ENCODE measurements at regions not wholly inside any gene's neighbourhood (a gene's known extent, or its start where the extent isn't known, plus 50 kb on each side); places are given as distances from the start of the nearest gene placed in this dataset.

GRCh38 chr2:43129676-43130547 is 96.5 kb downstream of the ZFP36L2 start:
- intact Hi-C loops (cut with micrococcal nuclease) = loop anchor here (2.0 to 10.0 kb wide), 4 partner anchors 155 to 413 kb away; no protein-coding TSS in a partner anchor

GRCh38 chr2:43128559-43128955 is 97.8 kb downstream of the ZFP36L2 start:
- intact Hi-C loops (cut with micrococcal nuclease) = loop anchor here (10.0 kb wide), 2 partner anchors 154 to 184 kb away; no protein-coding TSS in a partner anchor

- intact Hi-C loops (cut with micrococcal nuclease) = loop anchor here (1.0 to 10.0 kb wide), 3 partner anchors 101 to 183 kb away; no protein-coding TSS in a partner anchor
Observed at GRCh38 chr2:43127941-43128558, 98.4 kb downstream of the ZFP36L2 start.

DNA sequence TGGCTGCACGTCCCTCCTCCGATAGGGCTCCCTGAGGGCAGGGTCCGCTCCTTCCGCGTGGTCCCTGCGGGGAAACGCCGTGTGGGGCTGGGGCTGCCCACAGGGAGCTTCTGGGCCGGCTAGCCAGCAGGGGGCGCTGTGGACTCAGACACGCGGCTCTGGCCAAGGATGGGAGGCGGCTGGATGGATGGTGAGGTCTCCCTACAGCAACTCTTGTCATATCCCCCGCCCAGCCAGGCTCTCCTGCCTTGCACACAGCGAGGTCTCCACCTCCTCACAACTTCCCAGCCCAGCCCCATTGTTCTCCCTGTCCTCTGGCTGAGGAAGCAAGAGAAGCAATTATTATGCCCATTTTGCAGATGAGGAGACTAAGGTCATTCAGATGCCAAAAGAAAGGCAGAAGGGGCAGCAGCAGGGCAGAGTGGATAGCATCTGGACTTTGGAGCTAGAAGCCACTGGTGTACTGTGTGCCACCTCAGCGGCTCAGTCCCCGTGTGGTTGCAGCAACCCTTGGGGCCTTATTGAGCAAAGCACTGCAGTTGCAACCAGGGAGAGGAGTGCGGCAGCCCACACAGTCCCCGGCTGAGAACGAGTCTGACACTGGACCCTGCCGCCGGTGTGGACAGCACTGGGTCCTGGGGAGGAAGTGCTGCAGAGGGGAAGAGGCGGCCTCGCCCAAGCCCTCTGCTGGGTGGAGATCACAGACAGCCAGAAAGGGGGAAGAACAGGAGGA is 99.0 kb downstream of the ZFP36L2 start:
- intact Hi-C loops (cut with micrococcal nuclease) = loop anchor here (1.0 to 10.0 kb wide), 3 partner anchors 102 to 183 kb away; no protein-coding TSS in a partner anchor

- intact Hi-C loops (cut with micrococcal nuclease) = loop anchor here (1.0 to 10.0 kb wide), 3 partner anchors 102 to 182 kb away; no protein-coding TSS in a partner anchor
Observed at GRCh38 chr2:43126817-43127207, 99.6 kb downstream of the ZFP36L2 start.

GRCh38 chr2:43125090-43125998 is 101.1 kb downstream of the ZFP36L2 start:
- intact Hi-C loops (cut with micrococcal nuclease) = loop anchor here (10.0 kb wide), 2 partner anchors 151 to 181 kb away; no protein-coding TSS in a partner anchor

DNA sequence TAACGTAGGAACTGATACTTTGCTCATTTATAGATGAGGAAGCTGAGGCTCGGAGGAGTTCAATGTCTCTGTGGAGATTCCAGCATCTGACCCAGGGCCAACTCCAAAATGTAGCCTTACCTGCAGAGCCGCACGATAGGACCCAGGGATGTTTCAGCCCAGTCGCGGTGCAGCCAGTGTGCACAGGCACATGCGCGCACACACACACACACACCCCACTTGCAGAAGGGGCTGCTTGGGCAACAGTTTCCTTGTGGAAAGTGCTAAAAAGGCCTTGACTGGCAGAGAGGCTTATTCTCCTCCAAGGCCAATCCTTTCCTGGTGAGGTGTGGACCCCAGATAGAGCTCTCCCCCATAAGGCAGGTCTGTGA is 101.7 kb downstream of the ZFP36L2 start:
- intact Hi-C loops (cut with micrococcal nuclease) = loop anchor here (10.0 kb wide), 2 partner anchors 150 to 180 kb away; no protein-coding TSS in a partner anchor

DNA sequence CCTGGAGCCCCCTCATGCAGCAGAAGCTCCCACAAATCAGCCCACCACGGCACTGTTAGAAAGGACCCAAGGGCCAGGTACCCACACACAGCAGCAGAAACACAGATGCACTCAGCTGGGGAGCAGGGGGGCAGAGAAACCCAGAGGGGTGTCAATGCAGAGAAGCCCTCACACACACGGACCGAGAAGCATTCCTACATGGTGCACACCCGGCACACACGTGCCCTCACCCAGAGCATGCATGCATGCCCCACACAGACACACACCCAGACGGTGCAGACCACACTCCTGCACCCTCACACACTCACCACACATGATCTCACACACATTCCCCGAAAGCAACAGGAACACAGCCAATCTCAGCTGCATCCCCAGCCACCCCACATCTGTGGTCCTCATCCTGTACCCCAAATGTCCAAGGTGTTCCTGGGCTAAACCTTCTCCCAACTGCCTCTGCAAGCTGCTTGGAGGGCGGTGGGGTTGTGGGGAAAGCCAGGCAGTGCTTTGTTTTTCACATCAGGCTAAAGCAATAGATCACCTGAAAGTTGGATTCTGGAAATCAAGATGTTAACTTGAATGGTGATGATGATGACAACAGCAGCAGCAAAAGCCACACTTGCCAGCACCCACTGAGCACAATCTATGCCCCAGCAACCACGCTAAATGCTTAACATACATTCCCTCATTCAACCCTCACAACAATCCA is 102.3 kb downstream of the ZFP36L2 start:
- intact Hi-C loops (cut with micrococcal nuclease) = loop anchor here (10.0 kb wide), 2 partner anchors 149 to 179 kb away; no protein-coding TSS in a partner anchor

DNA sequence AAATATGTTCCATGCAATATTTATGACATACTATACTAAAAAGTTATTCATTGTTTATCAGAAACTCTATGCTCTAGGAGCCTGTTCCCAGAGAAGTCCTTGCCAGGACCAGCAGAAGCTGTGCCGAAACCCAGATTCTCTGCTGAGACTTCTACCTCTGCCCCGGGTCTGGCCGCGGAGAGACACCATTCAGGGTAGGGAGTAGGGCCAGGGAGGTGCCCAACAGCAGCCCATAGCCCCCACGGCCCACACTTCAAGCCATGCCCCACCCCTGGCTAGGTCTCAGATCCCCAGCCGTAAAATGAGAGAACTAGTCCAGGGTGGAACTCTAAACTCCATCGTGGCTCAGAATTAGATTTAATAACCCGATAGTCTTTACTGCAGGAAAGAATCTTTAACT is 102.9 kb downstream of the ZFP36L2 start:
- intact Hi-C loops (cut with micrococcal nuclease) = loop anchor here (10.0 kb wide), 2 partner anchors 149 to 179 kb away; no protein-coding TSS in a partner anchor

DNA sequence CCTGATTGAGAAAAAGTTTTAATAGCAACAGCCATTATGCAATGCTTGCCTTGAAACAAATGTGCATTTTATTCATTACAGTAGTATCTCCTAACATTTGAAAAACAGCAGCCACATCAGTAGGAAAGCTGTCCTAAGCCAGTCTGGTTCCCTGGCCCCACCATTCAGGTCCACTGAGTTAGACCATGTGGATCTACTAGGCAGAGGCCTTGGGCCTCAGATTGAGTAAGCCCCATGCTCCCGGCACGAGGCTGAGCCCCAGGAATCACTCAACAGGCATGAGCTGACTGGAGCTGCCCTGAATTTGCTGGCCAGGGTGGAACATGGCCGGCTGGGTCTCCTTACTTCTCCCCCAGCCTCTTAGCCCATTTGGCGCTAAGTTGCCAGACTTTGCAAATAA is 103.4 kb downstream of the ZFP36L2 start:
- intact Hi-C loops (cut with micrococcal nuclease) = loop anchor here (10.0 kb wide), 2 partner anchors 148 to 178 kb away; no protein-coding TSS in a partner anchor

- intact Hi-C loops (cut with micrococcal nuclease) = loop anchor here (10.0 kb wide), 2 partner anchors 147 to 177 kb away; no protein-coding TSS in a partner anchor
Observed at GRCh38 chr2:43121580-43122314, 104.7 kb downstream of the ZFP36L2 start.

- intact Hi-C loops (cut with micrococcal nuclease) = no loop called here
Observed at GRCh38 chr2:43119303-43119702, 107.1 kb downstream of the ZFP36L2 start.

DNA sequence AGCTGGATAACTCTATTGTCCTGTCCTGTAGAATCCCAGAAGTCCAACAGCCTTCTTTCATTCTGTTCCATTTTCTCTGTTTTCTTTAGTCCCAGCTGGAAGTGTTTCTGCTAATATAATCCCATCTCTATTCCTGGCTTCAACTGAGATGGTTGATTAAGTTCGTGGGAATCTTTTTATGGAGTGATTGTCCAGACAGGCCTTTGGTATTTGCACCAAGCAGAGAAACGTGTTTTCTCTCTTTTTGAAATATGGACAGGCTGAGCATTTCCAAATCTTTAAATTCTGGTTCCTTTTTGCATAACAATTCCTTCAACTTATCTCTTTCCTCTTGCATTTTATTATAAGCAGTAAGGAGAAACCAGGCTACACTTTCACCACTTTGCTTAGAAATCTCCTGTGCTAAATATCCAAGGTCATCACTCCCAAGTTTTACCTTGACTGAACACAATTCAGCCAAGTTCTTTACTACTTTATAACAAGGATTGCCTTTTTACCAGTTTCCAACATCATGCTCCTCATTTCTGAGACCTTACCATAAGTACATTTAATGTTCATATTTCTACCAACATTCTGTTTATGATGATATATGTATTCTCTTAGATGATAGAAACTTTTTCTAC is 108.8 kb downstream of the ZFP36L2 start:
- intact Hi-C loops (cut with micrococcal nuclease) = no loop called here

- intact Hi-C loops (cut with micrococcal nuclease) = no loop called here
Observed at GRCh38 chr2:43116988-43117387, 109.4 kb downstream of the ZFP36L2 start.

DNA sequence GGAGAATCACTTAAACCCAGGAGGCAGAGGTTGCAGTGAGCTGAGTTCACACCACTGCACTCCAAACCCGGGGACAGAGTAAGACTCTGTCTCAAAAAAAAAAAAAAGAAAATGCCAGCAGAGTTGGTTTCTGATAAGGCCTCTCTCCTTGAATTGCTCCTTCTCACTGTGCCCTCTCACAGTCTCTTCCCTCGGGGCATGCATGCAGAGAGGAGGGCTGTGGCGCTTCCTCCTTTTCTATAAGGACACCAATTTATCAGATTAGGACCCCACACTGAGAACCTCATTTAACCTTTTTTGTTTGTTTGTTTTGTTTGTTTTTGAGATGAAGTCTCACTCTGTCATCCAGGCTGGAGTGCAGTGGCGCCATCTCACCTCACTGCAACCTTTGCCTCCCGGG is 110.5 kb downstream of the ZFP36L2 start:
- intact Hi-C loops (cut with micrococcal nuclease) = no loop called here

GRCh38 chr2:43114210-43114609 is 112.2 kb downstream of the ZFP36L2 start:
- intact Hi-C loops (cut with micrococcal nuclease) = no loop called here

- intact Hi-C loops (cut with micrococcal nuclease) = no loop called here
Observed at GRCh38 chr2:43111788-43112554, 114.4 kb downstream of the ZFP36L2 start.

DNA sequence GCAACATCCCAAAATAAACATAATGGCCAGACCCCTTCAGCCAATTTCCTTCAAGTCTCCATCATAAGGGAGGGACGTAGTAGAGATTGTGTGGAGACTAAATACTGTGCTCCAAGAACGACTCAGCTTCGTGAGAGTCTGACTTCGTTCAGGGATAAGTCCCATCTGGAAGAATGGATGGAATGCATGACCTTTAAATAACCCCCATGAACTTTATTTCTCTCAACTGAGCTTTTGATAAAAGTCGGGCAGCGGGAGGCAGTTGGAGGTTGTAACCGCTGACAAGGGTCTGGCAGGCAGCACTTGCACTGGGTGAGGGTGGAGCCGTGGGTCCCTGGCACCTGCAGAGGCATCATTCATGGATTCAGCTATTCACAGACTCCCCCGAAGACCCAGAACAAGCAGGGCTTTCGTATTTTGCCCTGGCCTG is 115.9 kb downstream of the ZFP36L2 start:
- intact Hi-C loops (cut with micrococcal nuclease) = no loop called here

All from T-helper 2 cell treated with Interferon-gamma antibody and Interleukin-4, amounts not matched to agents 100 ng/mL and 5 ng/mL, for 36 hours (primary cell).